ENCODE measurements at regions not wholly inside any gene's neighbourhood (a gene's known extent, or its start where the extent isn't known, plus 50 kb on each side); places are given as distances from the start of the nearest gene placed in this dataset.
"Not testable (repeated sequence)": the region's sequence is repeated elsewhere in the genome, so short reads cannot be mapped to it uniquely, and the experiment has no call there.

DNA sequence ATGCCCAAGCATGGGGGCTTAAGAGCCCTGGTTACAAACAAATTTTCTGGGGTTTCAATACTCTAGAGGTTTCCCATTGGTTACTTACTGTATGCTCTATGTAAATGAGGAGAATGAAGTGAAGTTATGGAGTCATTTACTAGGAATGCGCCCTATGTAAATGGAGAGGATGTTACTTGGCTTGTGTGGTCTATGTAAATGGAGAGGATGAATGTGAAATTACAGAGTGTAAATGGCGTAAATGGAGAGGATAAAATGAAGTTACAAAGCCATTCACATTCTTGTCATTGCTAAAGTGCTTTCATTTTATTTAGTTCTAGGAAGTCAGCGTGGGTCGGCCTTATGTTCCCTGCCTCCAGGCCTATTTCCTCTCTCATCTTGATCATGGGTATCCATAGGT is 810.5 kb upstream of the ADGRL3 start:
- POLR2A ChIA-PET: no interaction called here
- no peaks in the 10 kb centered on the region for H3K27me3 Mint-ChIP-seq
- peaks cover 8% of the 10 kb centered on the region for H3K9me3 Mint-ChIP-seq
- H3K4me1 Mint-ChIP-seq: no peaks in the 10 kb centered on the region
- no peak overlapping the region for H3K4me3 Mint-ChIP-seq
- no peaks in the 10 kb centered on the region for H3K36me3 Mint-ChIP-seq (ENCODE audit: low read depth)
- H3K27ac Mint-ChIP-seq: no peak overlapping the region
- DNase-seq: no peak
- CTCF ChIA-PET: no interaction called here

DNA sequence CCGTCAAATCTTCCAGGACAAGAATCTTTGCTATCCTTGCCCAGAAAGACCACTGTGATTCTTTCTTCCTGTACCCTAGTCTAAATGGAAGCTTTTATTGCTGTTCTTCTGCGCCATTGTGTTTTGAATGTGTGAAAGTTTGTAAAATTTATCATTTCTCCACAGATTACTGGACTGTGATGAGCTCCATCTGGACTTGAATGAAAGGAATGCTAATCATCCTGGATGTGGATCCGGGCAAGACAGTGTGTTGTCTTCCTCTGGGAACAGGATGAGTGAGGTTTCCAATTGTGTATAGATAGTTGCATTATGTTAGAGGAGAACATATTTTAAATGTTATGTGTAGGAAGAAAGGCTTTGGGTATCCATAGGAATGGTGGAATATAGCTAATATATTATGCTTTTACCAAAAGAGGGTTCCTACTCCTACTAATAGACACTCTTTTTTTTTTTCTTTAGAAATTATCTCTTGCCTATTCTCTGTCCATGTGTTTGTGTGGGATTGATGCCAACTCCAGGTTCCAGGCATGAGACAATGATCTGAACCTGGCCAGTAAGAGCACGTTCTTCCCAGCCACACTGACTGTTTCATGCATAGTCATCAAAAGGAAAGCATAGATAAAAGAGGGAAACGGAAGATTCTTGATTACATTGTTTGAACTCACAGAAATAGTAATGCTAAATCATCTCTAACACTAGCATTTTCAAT is 803.6 kb upstream of the ADGRL3 start:
- DNase-seq: no peak
- peaks cover 12% of the 10 kb centered on the region for H3K9me3 Mint-ChIP-seq
- H3K36me3 Mint-ChIP-seq (ENCODE audit: low read depth): no peaks in the 10 kb centered on the region
- ChIA-PET POLR2A (no interaction called here), CTCF (no interaction called here)
- H3K27ac Mint-ChIP-seq: no peak overlapping the region
- H3K27me3 Mint-ChIP-seq: no peaks in the 10 kb centered on the region
- no peak overlapping the region for H3K4me3 Mint-ChIP-seq
- no peaks in the 10 kb centered on the region for H3K4me1 Mint-ChIP-seq

DNA sequence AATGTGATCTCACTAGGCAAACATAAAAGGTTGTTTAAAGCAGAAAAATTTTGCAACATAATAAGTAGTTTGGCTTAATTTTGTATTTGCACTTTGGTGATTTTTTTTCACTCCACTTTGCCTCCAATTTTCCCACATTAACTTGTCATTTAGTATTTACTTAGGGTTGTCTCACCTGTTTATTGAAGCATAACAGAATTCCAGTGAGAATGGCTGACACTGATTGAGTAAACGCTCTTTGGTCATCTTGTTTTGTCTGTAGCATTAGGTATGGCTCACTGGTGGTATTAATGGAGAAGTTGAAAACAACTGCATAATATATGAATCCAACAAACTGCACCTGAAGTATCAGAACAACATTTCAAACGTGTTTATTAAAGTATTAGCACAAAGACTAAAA is 799.5 kb upstream of the ADGRL3 start:
- no peaks in the 10 kb centered on the region for H3K27me3 Mint-ChIP-seq
- peaks cover 18% of the 10 kb centered on the region for H3K9me3 Mint-ChIP-seq
- CTCF ChIA-PET: no interaction called here
- no peak for DNase-seq
- no peaks in the 10 kb centered on the region for H3K4me1 Mint-ChIP-seq
- POLR2A ChIA-PET: no interaction called here
- no peak overlapping the region for H3K27ac Mint-ChIP-seq
- H3K4me3 Mint-ChIP-seq: no peak overlapping the region
- no peaks in the 10 kb centered on the region for H3K36me3 Mint-ChIP-seq (ENCODE audit: low read depth)

DNA sequence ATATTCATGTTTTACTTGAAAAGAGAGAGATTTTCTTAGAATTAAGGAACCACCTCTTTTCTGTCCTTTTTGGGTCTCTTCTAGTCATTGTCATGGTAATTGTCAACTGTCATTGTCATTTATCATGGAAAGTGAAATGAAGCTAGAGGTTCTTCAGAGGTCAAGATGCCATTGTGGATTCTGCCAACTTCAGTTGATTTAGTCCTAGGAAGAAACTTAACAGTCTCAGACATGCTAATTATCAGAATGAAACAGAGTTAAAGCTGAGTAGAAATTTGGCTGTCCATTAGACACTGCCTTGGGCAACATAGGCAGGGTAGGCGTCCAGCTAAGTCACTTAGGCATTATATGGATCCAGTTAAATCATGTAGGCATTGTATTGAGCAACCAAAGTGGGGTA is 796.1 kb upstream of the ADGRL3 start:
- ChIA-PET CTCF (no interaction called here), POLR2A (no interaction called here)
- Mint-ChIP-seq H3K4me1 (no peaks in the 10 kb centered on the region), H3K9me3 (peaks cover 16% of the 10 kb centered on the region), H3K27ac (no peak overlapping the region), H3K4me3 (no peak overlapping the region), H3K36me3 (ENCODE audit: low read depth) (no peaks in the 10 kb centered on the region), H3K27me3 (no peaks in the 10 kb centered on the region)
- no peak for DNase-seq

DNA sequence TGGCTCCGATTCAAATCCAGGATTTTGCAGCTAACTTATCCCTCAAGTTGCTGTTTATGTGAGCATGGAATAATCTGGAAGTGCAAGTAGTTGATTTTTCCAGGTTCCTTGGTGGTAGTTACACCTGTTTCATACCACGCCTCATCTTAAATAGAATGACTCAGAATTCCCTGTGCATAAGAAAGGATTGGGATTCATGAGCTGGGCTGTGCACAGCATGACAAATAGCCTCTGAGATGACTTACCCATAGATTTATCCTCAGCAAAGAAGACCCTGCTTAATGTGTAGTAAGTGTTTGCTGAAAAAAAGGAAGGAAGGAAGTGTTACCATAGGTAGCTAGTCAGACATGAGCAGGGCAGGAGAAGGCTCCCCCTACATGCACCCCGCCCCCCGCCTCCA is 777.7 kb upstream of the ADGRL3 start:
- Mint-ChIP-seq H3K4me3 (no peak overlapping the region), H3K9me3 (peaks cover 6% of the 10 kb centered on the region)
- POLR2A ChIA-PET: no interaction called here

DNA sequence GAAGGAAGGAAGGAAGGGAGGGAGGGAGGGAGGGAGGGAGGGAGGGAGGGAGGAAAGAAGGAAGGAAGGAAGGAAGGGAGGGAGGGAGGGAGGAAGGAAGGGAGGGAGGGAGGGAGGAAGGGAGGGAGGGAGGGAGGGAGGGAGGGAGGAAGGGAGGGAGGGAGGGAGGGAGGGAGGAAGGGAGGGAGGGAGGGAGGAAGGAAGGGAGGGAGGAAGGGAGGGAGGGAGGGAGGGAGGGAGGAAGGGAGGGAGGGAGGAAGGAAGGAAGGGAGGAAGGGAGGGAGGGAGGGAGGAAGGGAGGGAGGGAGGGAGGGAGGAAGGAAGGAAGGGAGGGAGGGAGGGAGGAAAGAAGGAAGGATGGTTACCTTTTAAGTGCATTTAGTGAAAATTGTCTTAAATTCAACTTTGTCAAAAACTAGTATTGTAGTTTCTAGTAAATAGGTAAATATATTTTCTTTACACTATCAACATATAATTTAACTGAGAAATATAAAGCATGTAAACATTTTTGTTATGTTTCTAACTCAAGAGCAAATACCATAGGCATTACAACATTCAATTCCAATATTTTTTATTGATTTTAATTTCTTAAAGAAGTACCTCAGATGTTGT is 776.4 kb upstream of the ADGRL3 start:
- H3K9me3 Mint-ChIP-seq; H3K4me3 Mint-ChIP-seq; H3K27ac Mint-ChIP-seq; H3K36me3 Mint-ChIP-seq (ENCODE audit: low read depth); H3K27me3 Mint-ChIP-seq; DNase-seq; H3K4me1 Mint-ChIP-seq; CTCF ChIA-PET; POLR2A ChIA-PET: not testable (repeated sequence)

More for the DNA sequence above, 777.7 kb upstream of the ADGRL3 start:
- Mint-ChIP-seq H3K4me1 (no peaks in the 10 kb centered on the region), H3K36me3 (ENCODE audit: low read depth) (no peaks in the 10 kb centered on the region), H3K27ac (no peak overlapping the region), H3K27me3 (no peaks in the 10 kb centered on the region)
- CTCF ChIA-PET: no interaction called here
- DNase-seq: no peak

DNA sequence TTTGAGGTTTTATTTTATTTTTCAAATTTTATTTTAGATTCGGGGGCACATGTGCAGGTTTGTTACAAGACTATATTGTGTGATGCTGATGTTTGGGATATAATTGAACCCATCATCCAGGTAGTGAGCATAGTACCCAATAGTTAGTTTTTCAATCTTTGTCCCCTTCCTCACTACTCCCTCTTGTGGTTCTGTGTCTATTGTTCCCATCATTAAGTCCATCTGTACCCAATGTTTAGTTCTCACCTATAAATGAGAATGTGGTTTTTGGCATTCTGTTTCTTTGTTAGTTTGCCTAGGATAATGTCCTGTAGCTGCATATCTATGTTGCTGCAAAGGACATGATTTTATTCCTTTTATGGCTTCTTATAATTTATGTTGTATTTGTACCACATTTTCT is 767.2 kb upstream of the ADGRL3 start:
- no peaks in the 10 kb centered on the region for H3K36me3 Mint-ChIP-seq (ENCODE audit: low read depth)
- H3K9me3 Mint-ChIP-seq: peaks cover 22% of the 10 kb centered on the region
- no peak overlapping the region for H3K27ac Mint-ChIP-seq
- no peak for DNase-seq
- ChIA-PET POLR2A (no interaction called here), CTCF (no interaction called here)
- no peaks in the 10 kb centered on the region for H3K4me1 Mint-ChIP-seq
- H3K27me3 Mint-ChIP-seq: no peaks in the 10 kb centered on the region
- H3K4me3 Mint-ChIP-seq: no peak overlapping the region

DNA sequence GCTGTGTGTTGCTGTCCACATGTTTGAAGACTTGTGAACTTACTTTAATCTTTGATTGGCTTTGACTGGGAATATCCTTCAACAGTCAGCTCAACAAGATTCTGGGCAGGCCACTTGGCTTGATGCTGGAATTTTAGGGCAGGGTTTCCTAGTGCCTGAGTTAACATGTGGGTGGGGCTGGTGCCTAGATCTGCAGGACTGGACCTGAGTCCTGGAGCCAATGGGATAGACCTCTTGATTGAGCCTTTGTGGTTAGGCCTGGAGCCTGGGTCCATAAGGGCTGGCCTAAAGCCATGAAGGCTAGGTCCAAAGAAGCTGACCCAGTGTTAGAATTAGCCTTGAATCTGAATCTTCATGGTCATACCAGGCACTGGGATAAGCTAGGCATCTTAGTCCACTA is 757.1 kb upstream of the ADGRL3 start:
- Mint-ChIP-seq H3K36me3 (ENCODE audit: low read depth) (no peaks in the 10 kb centered on the region), H3K9me3 (peaks cover 14% of the 10 kb centered on the region), H3K4me3 (no peak overlapping the region), H3K4me1 (no peaks in the 10 kb centered on the region), H3K27ac (no peak overlapping the region), H3K27me3 (no peaks in the 10 kb centered on the region)
- no peak for DNase-seq
- ChIA-PET POLR2A (no interaction called here), CTCF (no interaction called here)

DNA sequence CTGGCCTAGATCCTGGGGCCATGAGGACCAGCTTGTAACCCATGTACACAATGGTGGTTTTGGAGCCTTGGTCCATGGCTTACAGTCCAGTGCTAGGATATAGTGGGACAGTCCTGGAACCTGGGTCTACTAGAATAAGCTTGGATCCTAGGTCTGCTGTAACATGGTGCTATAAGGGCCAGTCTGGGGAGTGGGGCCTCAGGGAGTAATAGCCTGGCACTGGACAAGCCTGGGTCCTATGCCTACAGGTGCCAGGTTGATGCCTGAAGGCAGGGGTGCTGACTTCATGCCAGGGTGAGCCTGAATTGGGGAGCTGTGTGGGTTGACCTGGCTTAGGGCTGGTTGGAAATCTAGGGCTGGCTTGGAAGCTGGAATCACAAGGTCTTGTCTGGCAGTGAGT is 756.3 kb upstream of the ADGRL3 start:
- ChIA-PET POLR2A (no interaction called here), CTCF (no interaction called here)
- H3K27me3 Mint-ChIP-seq: no peaks in the 10 kb centered on the region
- DNase-seq: no peak
- H3K4me1 Mint-ChIP-seq: no peaks in the 10 kb centered on the region
- no peaks in the 10 kb centered on the region for H3K36me3 Mint-ChIP-seq (ENCODE audit: low read depth)
- peaks cover 12% of the 10 kb centered on the region for H3K9me3 Mint-ChIP-seq
- H3K4me3 Mint-ChIP-seq: no peak overlapping the region
- H3K27ac Mint-ChIP-seq: no peak overlapping the region

DNA sequence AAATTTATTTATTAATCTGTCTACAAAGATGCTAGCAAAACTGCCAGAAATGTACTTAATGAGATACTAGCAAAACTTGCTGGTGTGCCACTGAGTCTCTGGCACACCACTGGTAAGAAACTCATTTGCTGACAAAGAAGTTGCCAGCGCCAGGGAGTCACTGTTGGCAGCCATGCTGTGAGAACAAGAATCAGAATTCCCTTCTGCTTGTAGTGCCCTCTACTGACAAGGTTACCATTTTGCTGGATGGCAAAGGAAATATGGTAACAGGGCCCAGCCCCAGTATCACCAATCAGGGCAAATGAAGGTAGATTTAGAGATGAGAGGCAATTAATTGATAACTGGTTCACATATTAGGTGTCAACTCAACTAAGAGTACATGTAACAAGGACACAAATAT is 750.1 kb upstream of the ADGRL3 start:
- H3K27ac Mint-ChIP-seq: no peak overlapping the region
- peaks cover 3% of the 10 kb centered on the region for H3K9me3 Mint-ChIP-seq
- no peak for DNase-seq
- no peaks in the 10 kb centered on the region for H3K27me3 Mint-ChIP-seq
- POLR2A ChIA-PET: no interaction called here
- H3K4me3 Mint-ChIP-seq: no peak overlapping the region
- CTCF ChIA-PET: no interaction called here
- no peaks in the 10 kb centered on the region for H3K4me1 Mint-ChIP-seq
- no peaks in the 10 kb centered on the region for H3K36me3 Mint-ChIP-seq (ENCODE audit: low read depth)

DNA sequence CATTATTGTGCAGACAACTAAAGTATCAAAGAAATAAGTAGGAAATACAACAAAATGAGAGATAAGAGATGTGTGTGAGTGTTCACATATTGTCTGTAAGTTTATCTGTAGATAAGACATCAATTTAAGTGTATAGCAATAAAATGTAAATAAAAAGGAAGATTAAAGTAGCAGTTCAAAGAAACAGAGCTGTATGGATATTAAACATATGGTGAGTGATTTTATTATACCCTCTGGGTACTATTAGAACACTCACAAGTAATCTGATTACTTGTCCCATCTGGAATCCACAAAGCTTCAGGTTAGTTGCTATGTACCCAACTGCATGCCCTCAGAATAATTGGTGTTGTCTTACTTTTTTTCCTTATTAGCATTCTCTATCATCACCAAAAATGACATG is 747.9 kb upstream of the ADGRL3 start:
- Mint-ChIP-seq H3K9me3 (peaks cover 3% of the 10 kb centered on the region), H3K4me1 (no peaks in the 10 kb centered on the region), H3K36me3 (ENCODE audit: low read depth) (no peaks in the 10 kb centered on the region), H3K27me3 (no peaks in the 10 kb centered on the region), H3K27ac (no peak overlapping the region), H3K4me3 (no peak overlapping the region)
- DNase-seq: no peak
- ChIA-PET CTCF (no interaction called here), POLR2A (no interaction called here)

DNA sequence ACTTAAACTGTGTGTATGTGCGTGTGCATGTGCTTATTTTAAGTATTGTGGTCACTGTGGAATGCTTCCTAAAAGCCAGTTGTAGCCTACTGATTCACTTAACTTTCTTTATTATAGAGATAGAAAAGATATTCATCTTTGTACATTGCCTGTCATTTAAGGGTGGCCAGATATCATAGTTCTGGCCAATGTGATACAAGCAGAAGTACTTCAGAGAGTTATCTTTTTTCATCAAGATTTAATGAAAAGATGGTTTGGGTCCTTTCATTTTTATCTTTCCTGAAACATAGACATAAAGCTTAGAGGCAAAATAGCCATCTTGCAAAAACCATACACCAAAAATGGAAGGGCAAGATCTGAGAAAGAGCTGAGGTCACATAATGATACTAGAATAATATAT is 744.7 kb upstream of the ADGRL3 start:
- POLR2A ChIA-PET: no interaction called here
- no peak overlapping the region for H3K27ac Mint-ChIP-seq
- no peaks in the 10 kb centered on the region for H3K4me1 Mint-ChIP-seq
- CTCF ChIA-PET: no interaction called here
- H3K27me3 Mint-ChIP-seq: no peaks in the 10 kb centered on the region
- no peak for DNase-seq
- H3K9me3 Mint-ChIP-seq: peaks cover 3% of the 10 kb centered on the region
- no peak overlapping the region for H3K4me3 Mint-ChIP-seq
- H3K36me3 Mint-ChIP-seq (ENCODE audit: low read depth): no peaks in the 10 kb centered on the region

DNA sequence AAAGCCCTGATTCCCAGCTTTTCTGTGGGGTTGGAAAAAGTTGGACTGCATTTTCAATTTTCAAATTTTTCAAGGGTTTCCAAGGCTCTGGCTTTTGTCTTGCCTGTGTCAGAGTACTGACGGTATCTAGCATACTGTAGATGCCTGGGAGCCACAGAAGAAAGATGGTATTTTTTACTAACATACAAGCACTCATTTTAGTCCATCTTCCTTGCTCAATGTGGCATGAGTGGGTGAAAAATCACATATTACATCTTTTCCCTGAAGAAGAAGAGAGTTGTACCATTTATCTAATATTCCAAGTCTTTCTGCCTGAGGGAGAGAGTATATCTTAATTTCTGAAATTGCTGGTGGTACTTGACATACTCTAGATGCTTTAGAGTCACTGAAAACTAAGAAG is 738.6 kb upstream of the ADGRL3 start:
- H3K27ac Mint-ChIP-seq: no peak overlapping the region
- no peaks in the 10 kb centered on the region for H3K36me3 Mint-ChIP-seq (ENCODE audit: low read depth)
- H3K4me1 Mint-ChIP-seq: no peaks in the 10 kb centered on the region
- no peaks in the 10 kb centered on the region for H3K27me3 Mint-ChIP-seq
- peaks cover 3% of the 10 kb centered on the region for H3K9me3 Mint-ChIP-seq
- ChIA-PET CTCF (no interaction called here), POLR2A (no interaction called here)
- DNase-seq: no peak
- H3K4me3 Mint-ChIP-seq: no peak overlapping the region

DNA sequence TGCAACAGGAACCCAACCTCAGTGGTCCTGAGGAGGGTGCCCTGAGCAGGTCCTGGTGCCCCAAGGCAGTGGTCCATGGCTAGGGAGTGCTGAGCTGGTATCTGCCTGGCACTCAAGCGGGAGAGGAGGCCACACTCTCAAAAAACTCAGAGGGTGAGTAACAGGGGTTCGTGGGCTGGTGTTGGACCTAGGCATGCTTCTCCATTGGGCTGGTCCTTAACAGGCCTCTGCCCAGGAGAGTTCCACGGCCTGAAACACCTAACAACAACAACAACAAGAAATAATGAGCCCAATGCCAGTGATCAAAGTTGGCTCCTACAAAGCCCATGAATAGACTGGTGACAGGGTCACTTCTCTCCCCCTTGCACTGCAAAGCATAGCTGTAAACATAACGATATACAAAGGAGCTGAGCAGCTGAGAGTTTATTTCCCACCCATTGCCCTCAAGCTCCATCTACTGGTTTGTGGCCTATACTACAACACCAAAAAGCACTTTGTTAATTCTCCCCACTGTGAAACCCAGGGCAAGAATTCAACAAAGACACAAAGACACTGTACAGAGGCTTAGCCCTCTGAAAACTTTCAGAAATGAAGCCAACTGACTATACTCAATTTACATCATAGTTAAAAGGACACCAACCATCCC is 736.1 kb upstream of the ADGRL3 start:
- DNase-seq: no peak
- CTCF ChIA-PET: no interaction called here
- Mint-ChIP-seq H3K36me3 (ENCODE audit: low read depth) (no peaks in the 10 kb centered on the region), H3K9me3 (peaks cover 3% of the 10 kb centered on the region), H3K27me3 (no peaks in the 10 kb centered on the region), H3K4me1 (no peaks in the 10 kb centered on the region), H3K4me3 (no peak overlapping the region), H3K27ac (no peak overlapping the region)
- POLR2A ChIA-PET: no interaction called here
